Heart left ventricle (tissue), 13 donors: ENCODE measurements at regions not wholly inside any gene's neighbourhood (a gene's known extent, or its start where the extent isn't known, plus 50 kb on each side); places are given as distances from the start of the nearest gene placed in this dataset.

ENCODE experiments used
- POLR2A ChIP-seq, 2 donors: fragments of 450-650 bp; IDR thresholded peaks; one replicate each; pipeline ENCODE4 v1.6.1; 2017; ENCODE audit warnings: antibody characterized with exemption in 2 of 2, mild to moderate bottlenecking in 2 of 2, moderate library complexity in 2 of 2
- TF ChIP-seq, protein P1 (sequence below), 12 donors: fragments of 200-600 bp; sonication (generic) in 4 of 12; IDR thresholded peaks; one replicate each; pipeline versions ENCODE4 v1.5.0 to v1.8.0; 2018 to 2022; ENCODE audit warnings: antibody characterized with exemption in 12 of 12, mild to moderate bottlenecking in 5 of 12
- donor health status: ischemic (EF 13 %, LVEDD 7.1; RV severe dilation, severe dysfunction).
- donor health status: DM: no; HTN: yes; CAD: no.
- donor health status: DM: no; HTN: no; CAD: no.
- donor health status: ischemic (EF 25% LVEDD 6.9; RV normal size, moderate dysfunction).
- donor health status: ischemic (EF 25% LVEDD 5.7; RV mildly dilated, moderate dysfunction).
- donor health status: ischemic (EF 35%, LVEDD 5.7; RV mildly dilated, moderate dysfunction).
- donor health status: nonischemic (EF 11% LVEDD 7.7; RV severe dilation, severe dysfunction).
- donor health status: DM: yes; HTN: yes; CAD: no.
- donor health status: PGD.
- donor health status: ischemic (EF 29% LVEDD 5.4; RV normal size, mild dysfunction).
- donor health status: nonischemic (EF 23%, LVEDD 6.1; RV moderate dilation, normal function).

- no peak for TF ChIP-seq POLR2A (IDR thresholded peaks at IDR 0.05)
- TF ChIP-seq, protein P1, sequence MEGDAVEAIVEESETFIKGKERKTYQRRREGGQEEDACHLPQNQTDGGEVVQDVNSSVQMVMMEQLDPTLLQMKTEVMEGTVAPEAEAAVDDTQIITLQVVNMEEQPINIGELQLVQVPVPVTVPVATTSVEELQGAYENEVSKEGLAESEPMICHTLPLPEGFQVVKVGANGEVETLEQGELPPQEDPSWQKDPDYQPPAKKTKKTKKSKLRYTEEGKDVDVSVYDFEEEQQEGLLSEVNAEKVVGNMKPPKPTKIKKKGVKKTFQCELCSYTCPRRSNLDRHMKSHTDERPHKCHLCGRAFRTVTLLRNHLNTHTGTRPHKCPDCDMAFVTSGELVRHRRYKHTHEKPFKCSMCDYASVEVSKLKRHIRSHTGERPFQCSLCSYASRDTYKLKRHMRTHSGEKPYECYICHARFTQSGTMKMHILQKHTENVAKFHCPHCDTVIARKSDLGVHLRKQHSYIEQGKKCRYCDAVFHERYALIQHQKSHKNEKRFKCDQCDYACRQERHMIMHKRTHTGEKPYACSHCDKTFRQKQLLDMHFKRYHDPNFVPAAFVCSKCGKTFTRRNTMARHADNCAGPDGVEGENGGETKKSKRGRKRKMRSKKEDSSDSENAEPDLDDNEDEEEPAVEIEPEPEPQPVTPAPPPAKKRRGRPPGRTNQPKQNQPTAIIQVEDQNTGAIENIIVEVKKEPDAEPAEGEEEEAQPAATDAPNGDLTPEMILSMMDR (IDR thresholded peaks at IDR 0.05) = peak; percentile 30 to 71 (median 54)
Observed at GRCh38 chr7:17706734-17707133, 233.6 kb downstream of the SNX13 start.
